HFF-Myc (cell line): ENCODE measurements at regions not wholly inside any gene's neighbourhood (a gene's known extent, or its start where the extent isn't known, plus 50 kb on each side); places are given as distances from the start of the nearest gene placed in this dataset.

Source experiments
- DNase-seq: peaks from one replicate; pipeline ENCODE4 v3.0.0-alpha.2; 2011; ENCODE audit warnings: low read depth; ENCODE audit errors: extremely low read depth
- H3K4me3 ChIP-seq: replicated peaks from 2 replicates; pipeline ENCODE4 v1.5.1; 2011; ENCODE audit warnings: low read depth, mild to moderate bottlenecking, control low read depth, low read length
- CTCF ChIP-seq: IDR thresholded peaks from 2 replicates; pipeline ENCODE4 v1.5.1; 2012; ENCODE audit warnings: mild to moderate bottlenecking, low read depth, low read length, control low read depth; ENCODE audit errors: missing control alignments

DNA sequence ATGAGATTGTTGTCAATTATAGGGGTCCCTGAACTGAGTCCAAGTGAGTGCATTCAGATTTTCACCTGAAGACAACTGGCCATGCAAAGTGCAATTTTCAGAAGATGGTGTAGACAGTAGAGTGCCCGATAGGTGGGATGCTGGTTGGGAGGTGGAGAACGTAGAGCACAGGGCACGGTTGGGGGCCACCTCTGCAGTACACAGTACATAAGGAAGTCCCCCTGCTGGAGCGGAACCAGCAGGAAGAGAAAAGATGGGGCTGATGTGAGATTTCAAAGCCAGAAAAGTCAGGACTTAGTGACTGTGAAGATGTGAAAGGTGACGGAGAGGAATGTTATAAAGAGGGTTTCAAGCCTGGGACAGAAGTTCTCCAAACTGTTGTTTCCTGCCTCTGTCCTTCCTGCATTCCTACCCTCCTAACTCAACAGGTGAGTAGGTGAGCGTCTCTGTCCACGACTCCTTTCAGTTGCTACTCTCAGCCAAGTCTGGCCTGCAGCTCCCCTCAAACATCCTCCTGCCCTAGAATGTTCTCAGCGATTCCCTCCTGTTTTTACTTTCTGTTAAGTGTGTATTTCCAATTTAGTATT is 330.8 kb downstream of the PRL start:
- no peak for DNase-seq
- H3K4me3 ChIP-seq, result no peak overlapping the region
- no peak for TF ChIP-seq CTCF

GRCh38 chr6:21967056-21967974 is 329.5 kb downstream of the PRL start:
- no peak overlapping the region for H3K4me3 ChIP-seq
- no peak for DNase-seq
- TF ChIP-seq CTCF, result no peak

DNA sequence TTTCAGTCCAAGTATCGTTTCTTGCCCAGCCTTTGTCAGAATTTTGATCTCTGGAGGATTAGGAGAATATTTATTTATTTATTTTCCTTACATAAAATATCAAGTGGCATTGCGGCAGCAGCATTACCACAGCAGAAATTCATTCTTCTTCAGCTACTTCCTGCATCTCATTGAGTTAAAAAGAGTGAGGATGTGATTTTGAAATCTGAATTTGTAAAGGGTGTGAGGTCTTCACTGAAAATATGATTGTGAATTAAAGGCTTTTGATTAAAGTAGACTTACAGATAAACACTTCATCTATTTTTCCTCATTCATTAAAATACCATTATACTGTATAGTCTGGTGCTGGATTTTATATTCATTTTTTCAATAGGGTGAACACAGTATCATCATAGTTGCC is 328.4 kb downstream of the PRL start:
- DNase-seq, result no peak
- TF ChIP-seq CTCF, result no peak
- no peak overlapping the region for H3K4me3 ChIP-seq

DNA sequence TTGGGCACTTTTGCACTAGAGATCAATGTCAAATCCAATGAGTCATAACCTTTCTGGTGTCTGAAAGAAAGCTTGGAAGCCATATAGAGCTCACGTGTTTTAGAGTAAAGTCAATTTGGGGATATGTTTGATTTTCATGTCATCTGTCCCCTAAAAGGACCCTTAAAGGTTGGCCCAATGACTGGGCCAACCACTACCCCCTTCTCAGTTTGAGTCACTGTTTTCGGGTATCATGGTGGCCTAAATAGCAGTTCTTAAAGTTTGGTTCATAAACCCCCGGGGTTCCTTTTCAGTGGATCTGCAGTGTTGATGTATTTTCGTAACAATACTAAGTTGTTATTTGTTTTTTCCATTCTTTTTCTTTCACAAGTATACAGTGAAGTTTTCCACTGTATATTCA is 327.6 kb downstream of the PRL start:
- no peak for TF ChIP-seq CTCF
- H3K4me3 ChIP-seq, result no peak overlapping the region

DNA sequence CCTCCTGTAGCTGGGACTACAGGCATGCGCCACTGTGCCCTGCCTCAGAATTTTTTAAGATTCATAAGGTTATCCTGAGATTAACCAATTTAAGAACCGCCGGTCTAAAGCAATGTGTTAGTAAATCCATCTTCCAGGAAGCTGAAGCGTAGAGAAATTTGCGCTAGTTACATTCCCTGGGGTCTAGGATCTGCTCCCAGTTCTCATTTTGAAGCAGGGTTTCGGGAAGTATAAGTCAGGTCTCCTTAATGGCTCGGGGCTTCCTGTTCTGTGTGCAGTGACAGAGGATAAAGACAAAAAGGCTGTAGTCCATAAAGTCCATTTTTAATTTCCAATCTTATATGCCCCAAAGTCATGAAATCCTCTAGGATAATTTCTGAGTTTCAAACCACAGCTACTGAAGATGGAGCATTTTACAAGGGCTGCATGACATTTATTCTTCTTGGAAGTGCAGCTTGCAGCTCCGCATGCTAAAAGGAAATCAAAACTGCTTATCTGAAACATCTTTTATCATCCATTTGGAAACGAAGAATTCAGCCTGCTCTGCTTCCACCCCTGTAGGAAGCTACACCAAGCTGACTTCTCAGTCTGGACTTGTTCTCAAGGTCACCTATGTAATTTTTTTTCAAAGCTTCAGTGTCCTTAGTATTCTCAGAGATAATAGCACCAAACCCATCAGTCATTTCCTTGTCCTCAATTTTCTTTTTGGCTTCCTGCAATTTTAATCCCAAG is 326.1 kb downstream of the PRL start:
- TF ChIP-seq CTCF, result no peak
- DNase-seq, result no peak
- no peak overlapping the region for H3K4me3 ChIP-seq

More for the DNA sequence above, 327.6 kb downstream of the PRL start:
- no peak for DNase-seq

DNA sequence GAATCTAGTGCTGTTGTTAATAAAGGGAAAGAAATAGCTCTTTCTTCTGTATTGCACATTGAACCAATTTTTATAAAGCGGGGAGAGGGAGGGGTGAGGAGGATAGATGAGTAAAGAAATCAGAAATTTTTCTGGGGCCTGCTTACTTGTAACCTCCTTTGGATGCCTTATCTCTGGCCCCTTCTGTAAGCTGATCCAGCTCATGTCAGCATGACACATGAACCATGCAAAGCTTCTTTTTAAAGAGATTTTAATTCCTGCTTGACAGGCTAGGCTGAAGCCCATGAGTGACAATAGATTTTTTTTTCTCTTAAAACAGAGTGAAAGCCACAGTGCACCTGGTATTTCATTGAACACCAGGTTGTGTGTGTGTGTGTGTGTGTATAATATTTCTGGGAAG is 325.3 kb downstream of the PRL start:
- no peak overlapping the region for H3K4me3 ChIP-seq
- no peak for TF ChIP-seq CTCF
- DNase-seq, result no peak
